HG03575 (cell line): ENCODE measurements at regions not wholly inside any gene's neighbourhood (a gene's known extent, or its start where the extent isn't known, plus 50 kb on each side); places are given as distances from the start of the nearest gene placed in this dataset.

Experiments used
- ATAC-seq: cut with Tn5 transposase; IDR thresholded peaks from one replicate; pipeline ENCODE4 v1.9.1; 2021; ENCODE audit not compliant: unreplicated experiment, insufficient number of reproducible peaks, low FRiP score; ENCODE audit errors: extremely low read depth

DNA sequence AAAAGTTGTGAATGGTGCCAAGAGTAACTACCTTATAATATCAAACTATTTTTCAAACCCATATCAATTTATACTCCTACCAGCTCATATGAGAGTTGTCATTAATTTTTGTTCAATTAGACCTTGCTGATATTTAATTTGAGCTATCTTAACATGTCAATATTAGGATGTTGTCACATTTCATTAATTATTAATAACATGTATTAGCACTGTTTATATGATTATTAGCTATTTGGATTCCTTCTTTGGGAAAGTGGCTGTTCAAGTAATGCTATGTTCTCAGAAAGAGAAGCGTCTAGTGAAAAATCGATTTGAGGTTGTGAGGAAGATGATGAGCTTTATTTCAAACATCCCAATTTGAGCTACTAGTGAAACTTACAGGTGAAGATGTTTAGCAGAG is 620.2 kb downstream of the KCNJ3 start:
- no peak for ATAC-seq

DNA sequence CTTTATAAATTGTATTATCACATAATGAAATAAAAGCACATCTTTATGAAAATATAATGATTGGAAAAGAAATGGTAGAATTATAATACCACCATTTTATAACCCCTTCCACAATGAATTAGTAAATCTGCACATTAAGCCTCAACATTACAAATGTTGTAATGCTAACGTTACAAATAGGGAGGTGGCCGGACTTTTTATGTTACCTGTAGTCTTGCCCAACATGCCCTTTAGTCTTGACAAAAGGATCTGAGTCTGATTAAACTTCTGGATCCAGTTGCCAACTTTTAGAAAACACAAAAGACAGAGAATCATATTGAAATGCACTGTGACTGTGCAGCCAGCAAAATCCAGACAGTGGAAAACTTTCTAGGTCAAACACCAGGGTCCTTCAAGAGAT is 617.3 kb downstream of the KCNJ3 start:
- ATAC-seq, result no peak

DNA sequence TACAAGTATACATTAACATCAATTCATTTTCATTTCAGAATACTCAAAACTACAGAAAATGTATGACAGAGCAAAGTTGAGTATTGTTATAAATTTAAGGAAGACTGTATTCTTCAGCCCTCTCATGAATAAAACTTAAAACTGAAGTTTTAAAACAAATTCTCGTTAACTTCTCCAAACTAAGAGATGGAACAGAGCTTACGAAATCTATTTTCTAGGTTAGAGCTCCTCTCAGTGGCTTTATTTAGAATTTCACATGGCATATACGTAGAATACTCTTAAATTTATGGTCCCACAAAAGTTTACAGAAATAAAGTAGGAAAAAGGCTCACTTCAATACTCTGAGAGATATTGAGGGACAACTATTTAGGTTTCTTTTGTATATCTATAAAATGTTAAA is 612.1 kb downstream of the KCNJ3 start:
- ATAC-seq, result no peak

DNA sequence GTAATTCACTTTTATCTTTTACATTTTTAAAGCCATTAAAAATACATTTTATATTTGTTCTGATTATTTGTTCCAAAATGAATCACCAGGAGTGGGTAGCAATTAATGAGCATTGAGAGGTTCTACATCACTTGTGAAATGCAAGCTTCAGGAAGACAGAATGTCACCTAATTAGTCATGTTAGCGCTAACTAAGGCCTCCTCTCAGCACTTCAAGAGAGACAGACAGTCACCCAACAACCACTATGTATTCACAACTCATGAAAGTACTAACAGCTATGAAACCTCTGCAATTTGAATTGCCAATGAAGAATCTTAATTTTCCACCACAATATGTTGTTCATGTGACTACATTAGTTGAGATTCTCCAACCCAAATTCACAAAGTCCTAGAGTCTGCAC is 611.0 kb downstream of the KCNJ3 start:
- ATAC-seq, result no peak

DNA sequence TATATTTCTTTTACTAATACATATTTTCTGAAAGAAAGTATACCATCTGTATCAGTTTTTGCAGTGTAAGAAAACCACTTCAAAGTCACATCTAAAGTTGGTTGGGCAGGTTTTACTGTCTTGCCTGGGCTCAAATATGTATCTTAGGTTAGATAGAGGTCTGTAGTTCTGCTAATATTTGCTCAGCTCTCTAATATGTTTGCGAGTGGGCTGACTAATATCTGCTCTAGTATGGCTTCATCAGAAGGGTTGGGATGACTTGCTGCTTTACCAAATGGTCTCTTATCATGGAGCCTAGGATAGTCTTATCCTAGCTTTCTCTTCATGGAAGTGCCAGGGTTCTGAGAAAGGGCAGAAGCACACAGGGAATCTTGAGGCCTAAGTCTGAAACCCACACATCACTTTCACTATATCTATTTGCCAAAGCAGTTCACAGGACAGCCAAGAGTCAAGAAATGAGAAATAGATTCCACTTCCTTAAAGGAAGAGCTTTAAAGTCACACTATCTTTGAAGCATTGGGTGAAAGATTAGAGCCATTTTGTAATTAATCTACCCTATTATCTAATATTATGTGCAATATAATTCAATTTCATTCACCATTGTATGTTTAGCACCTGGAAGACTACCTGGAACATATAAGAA is 610.0 kb downstream of the KCNJ3 start:
- no peak for ATAC-seq

DNA sequence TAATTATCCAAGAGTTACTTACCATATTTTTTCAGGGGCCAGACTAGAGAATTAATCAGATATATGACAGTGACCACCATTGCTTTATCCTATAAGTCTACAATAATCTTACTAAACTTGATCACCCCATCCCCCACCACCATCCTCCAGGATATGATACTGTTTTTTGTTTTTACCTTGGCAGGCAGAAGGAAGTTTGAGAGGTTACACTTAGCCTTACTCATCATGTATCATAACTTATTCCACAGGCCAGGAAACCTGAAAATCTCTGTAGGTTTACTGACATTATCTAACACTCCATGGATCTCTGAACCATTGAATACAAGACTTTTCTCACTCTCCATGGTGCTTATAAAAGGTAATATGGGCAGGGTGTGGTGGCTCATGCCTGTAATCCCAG is 602.7 kb downstream of the KCNJ3 start:
- no peak for ATAC-seq

DNA sequence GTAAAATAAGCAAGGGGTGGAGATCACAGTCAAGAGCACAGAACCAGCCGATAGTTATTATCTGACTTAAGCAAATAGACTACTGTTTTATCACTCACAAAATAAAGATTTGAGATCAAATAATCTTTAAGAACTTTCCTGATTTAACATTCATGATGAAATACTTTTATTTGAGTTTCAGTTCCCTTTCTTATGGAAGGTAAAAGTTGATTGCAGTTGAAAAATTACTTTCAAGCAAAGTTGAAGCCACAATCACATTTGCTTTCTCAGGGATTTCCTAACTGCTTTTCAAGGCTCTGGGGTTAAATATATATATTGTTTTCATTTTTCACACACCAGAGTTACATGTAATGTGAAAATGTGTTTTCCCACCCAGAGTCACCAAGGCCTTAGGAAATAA is 599.5 kb downstream of the KCNJ3 start:
- no peak for ATAC-seq

DNA sequence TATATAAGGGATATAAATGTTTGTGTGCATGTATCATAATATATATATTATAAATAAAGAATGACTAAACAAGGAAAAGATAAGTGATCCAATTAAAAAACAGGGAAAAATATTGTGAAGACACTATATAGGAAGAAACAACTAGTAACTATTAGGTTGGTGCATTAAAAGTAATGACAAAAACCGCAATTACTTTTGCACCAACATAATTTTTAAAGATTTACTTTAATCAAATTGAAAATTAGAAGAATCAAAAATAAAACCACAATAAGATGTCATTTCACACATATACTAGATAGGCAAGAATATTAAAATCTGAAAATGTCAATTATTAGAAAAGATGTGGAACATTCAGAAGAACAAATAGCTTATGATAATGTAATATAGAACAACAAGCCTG is 595.9 kb downstream of the KCNJ3 start:
- no peak for ATAC-seq

DNA sequence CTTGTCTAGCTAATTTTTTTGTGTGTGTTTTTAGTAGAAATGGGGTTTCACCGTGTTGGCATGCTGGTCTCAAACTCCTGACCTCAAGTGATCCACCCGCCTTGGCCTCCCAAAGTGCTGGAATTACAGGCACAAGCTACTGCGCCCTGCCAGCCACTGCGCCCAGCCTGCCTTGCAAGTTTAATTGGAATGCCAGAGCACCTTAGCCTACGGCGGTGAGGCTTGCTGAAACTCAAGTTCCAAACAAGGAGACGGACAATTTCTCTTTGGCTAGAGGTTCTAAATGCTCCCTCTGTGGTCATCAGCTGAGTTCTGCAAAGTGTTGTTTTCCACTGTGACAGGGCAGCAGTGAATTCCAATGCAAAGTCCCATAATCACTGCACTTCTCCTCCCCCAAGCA is 583.4 kb downstream of the KCNJ3 start:
- no peak for ATAC-seq

DNA sequence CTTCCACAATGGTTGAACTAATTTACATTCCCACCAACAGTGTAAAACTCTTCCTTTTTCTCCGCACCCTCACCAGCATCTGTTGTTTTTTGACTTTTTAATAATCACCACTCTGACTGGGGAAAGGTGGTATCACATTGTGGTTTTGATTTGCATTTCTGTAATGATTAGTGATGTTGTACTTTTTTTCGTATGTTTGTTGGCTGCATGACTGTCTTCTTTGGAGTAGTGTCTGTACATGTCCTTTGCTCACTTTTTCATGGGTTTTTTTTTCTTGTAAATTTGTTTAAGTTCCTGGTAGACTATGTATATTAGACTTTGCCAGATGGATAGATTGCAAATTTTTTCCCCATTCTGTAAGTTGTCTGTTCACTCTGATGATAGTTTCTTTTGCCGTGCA is 574.8 kb downstream of the KCNJ3 start:
- ATAC-seq, result no peak

DNA sequence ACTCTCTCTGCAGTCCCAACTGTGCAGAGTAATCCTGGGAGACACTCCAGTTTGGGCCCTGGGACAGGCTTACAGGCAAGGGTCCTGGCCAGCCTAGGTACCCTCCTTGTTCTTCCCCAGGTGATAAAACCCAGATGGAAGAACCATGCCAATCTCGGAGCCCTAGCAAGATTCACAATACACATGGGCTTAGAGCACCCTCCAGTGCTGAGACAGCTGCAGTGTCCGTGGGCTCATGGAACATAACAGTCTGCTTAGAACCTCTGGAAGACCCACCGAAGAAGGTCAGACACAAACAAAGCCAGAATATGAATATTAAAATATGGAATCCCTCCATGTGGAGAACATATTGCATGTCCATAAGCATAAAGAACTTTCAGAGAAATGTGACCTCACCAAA is 568.1 kb downstream of the KCNJ3 start:
- no peak for ATAC-seq

DNA sequence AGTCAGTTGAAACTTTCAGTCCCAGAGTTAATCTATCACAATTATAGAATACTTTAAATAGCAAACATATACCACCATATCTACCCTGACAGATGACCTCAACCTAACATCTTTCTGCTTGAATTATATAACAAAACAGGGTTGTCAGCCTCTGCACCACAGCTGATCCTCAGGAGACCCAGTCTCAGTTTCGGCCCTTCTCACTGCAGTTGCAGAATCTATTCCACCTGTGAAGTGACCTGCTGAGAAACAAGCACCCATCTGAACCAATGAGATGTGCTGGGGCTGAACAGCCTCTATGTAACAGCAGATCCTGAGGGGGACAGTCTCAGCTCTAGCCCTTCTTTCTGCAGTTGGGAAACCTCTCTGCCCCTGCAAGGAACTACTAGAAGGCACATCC is 567.6 kb downstream of the KCNJ3 start:
- ATAC-seq, result no peak

DNA sequence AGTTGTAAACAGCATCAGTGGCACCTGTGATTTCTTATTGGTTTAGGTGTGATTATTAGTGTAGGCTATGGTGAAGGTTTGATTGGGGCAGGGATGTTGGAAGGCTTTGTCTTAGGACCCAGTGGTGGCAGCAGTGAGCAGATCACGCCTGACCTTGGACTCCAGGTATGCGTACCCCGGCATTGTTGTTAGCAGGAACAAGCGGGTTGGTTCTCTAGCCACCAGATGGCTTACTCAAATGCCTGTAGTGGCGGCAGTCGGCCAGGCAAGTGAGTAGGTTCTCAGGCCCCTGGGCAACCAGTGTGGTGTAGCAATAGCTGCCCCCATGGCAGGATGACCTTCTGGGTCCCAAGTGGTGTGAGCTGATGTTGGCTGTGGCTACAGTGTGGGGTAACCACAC is 558.3 kb downstream of the KCNJ3 start:
- no peak for ATAC-seq

DNA sequence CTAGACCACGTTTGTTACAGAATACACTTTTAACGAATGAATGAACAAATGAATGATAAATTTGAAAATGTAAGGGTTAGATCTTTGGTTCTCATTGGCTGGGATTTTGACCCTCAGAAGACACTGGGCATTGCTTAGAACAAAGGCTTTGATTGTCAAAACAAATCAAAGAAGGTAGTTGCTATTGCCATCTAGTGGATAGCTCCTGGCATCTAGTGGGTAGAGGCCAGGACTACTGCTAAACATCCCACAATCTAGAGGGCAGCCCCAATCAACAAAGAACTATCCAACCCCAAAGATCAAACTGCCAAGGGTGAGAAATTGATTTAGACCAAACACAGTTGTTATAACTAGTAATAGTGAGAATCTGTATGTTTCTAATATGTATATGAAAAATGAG is 552.3 kb downstream of the KCNJ3 start:
- peak; percentile 58 for ATAC-seq

DNA sequence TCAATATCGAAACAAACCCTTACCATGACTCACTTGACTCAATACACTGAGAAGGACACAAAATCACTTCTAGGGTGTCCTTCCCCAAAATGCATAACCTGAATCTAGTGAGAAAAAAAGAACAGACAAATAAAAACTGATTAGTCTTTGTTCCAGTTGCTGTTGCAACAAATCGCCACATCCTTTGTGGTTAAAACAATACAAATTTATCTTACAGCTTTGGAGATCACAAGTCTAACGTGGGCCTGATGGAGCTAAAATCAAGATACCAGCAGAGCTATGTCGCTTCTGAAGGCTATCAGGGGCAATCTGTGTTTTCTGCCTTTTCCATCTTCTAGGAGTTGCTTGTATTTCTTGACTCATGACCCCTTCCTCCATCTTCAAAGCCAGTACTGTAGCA is 541.7 kb downstream of the KCNJ3 start:
- ATAC-seq, result no peak

DNA sequence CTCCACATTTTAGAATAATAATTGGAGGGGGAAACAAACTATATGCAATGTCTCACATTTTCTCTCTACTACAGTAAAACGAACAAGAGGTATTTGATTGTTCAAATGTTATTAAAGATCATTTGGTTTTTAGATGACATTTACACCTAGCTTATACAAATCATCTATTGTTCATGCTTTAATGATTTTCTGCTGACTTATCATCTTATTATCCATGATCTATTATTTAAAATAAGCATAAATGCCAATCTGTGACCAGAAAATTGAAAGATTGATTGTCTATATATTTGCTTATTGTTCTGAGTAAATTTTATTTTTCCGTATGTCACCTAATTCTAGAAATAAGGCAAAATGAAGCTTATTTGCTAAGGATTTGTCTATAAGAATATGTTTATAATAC is 537.2 kb downstream of the KCNJ3 start:
- ATAC-seq, result no peak

DNA sequence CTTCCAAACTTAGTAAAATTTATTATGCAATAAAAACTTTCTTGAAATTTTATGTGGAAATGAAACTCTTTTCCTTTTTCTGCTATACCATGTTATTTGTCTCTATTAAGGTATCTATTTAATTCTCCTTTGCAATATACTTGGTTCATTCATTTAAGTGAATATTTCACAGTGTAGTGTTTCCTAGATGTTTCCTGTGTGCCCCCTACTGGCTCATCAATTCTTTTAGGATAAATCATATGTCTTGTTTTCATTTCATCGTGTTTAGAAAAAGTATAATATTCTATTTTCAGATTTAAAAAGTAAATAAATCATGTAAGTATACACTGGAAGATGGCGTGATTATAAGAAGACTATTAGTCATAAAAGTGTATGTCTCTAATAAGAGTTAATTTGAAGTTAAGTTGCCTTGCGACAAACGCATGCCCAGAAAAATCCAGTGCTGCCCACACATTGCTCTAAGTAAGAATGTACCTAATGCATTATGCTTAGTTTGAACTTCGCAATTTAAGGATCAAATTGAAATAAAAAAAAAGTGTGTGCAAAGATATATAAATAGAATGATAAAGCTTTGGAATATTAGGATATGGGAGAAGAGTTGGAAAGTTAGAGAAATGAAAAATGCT is 525.4 kb downstream of the KCNJ3 start:
- peak; percentile 40 for ATAC-seq

DNA sequence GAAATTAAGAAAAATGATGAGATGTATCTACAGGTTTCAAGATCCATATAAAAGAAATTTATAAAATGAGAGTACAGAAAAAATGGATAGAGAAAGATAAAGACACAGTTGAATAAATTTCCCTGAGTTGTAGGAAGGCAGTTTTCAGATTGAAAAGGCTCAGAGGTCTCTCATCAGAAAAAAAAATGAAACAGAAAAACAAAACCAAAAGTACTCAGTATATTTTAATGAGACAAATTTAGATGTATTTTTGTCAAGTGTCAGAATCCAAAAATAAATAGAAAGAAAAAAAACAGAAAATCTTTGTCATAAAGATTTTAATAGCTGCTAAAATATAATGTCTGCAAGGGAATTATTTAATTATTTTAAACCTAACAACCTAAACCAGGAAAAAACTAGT is 520.5 kb downstream of the KCNJ3 start:
- ATAC-seq, result peak; percentile 57

DNA sequence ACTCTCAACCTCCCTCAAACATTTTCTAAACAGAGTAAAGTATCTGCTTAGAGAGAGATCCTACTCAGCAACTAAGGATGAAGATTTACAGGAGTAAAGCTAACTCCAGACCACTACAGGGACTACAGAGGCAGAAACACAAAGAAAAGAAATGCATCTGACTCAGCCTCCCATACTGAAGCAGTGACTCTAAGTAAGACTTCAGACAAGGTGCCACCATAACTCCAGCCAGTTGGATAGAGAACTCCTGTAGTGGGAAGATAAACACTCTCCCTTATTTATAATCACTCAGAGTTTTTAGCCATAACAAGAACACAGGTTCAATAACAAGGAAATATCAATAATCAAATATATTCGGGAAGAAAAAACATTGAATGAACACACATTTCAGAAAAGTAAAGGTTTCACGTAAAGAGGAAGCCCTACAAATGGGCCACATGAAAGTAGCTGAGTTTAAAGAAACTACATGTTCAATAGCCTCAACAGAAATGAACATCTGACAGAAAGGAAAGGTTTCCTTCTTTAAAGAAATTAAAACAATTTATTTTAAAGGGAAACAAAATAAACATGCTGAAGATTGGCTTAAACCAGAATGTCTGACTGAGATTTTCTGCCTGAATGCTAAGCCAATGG is 519.9 kb downstream of the KCNJ3 start:
- ATAC-seq, result peak; percentile 10

DNA sequence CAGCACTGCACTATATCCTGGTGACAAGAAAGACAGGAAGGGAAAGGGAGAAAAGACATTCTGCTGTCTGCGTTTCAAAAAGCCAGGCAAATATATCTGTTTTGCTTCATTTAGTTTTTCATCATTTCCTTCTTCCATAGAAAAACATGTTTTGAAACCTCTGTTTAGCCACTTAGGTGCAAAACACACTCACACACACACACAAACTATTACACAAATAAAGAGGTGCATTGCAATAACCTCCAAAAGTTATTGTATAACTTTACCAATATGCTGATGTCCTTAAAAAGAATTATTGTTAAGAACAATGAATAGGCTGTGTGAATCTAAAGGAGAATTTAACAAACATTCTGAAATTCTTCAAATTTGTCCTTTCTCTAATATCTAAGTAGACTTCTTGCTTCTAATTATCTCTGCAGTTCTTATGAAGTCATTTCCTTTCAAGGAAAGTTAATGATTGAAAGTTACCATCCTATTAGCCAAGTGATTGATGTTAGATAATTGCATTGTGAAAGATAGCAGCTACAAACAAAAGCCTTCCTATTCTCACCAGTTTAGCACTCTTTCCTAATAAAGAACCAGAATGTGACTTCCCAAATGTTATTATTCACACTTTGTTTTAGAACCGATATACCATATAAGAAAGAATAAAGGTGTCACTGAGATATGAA is 516.7 kb downstream of the KCNJ3 start:
- no peak for ATAC-seq
